NOMO-1 treated with DMSO at 0.1 percent for 48 hours (cell line): ENCODE measurements at regions not wholly inside any gene's neighbourhood (a gene's known extent, or its start where the extent isn't known, plus 50 kb on each side); places are given as distances from the start of the nearest gene placed in this dataset.
"Not testable (repeated sequence)": the region's sequence is repeated elsewhere in the genome, so short reads cannot be mapped to it uniquely, and the experiment has no call there.

Source experiments
- DNase-seq: peaks from one replicate; lab custom pipeline; 2025; ENCODE audit not compliant: unreplicated experiment; lab: John Stamatoyannopoulos, UW

- no peak for DNase-seq
These were observed 1235.3 kb upstream of the ZEB2 start for GRCh38 chr2:145755019-145755837.

GRCh38 chr2:145753966-145754365 is 1234.0 kb upstream of the ZEB2 start:
- DNase-seq: no peak

- DNase-seq: no peak
These were observed 1233.2 kb upstream of the ZEB2 start for GRCh38 chr2:145753041-145753608.

GRCh38 chr2:145752091-145752806 is 1232.3 kb upstream of the ZEB2 start:
- DNase-seq: peak; percentile 86

- DNase-seq: peak; percentile 94
These were observed 1231.7 kb upstream of the ZEB2 start for GRCh38 chr2:145751629-145752028.

- no peak for DNase-seq
These were observed 1231.2 kb upstream of the ZEB2 start for GRCh38 chr2:145751155-145751554.

GRCh38 chr2:145750612-145751011 is 1230.7 kb upstream of the ZEB2 start:
- DNase-seq: no peak

GRCh38 chr2:145750144-145750543 is 1230.2 kb upstream of the ZEB2 start:
- no peak for DNase-seq

GRCh38 chr2:145749556-145749955 is 1229.6 kb upstream of the ZEB2 start:
- no peak for DNase-seq

- DNase-seq: no peak
These were observed 1229.0 kb upstream of the ZEB2 start for GRCh38 chr2:145748927-145749326.

- DNase-seq: no peak
These were observed 1227.8 kb upstream of the ZEB2 start for GRCh38 chr2:145747715-145748114.

- DNase-seq: not testable (repeated sequence)
These were observed 1225.4 kb upstream of the ZEB2 start for GRCh38 chr2:145745387-145745721.

GRCh38 chr2:145744541-145745386 is 1224.8 kb upstream of the ZEB2 start:
- DNase-seq: peak; percentile 51

- DNase-seq: peak; percentile 60
These were observed 1223.1 kb upstream of the ZEB2 start for GRCh38 chr2:145743011-145743410.

GRCh38 chr2:145741636-145742035 is 1221.7 kb upstream of the ZEB2 start:
- DNase-seq: no peak

- no peak for DNase-seq
These were observed 1221.3 kb upstream of the ZEB2 start for GRCh38 chr2:145741181-145741580.

- no peak for DNase-seq
These were observed 1220.4 kb upstream of the ZEB2 start for GRCh38 chr2:145740302-145740701.

GRCh38 chr2:145739681-145740080 is 1219.8 kb upstream of the ZEB2 start:
- DNase-seq: no peak

- no peak for DNase-seq
These were observed 1217.0 kb upstream of the ZEB2 start for GRCh38 chr2:145736871-145737270.

GRCh38 chr2:145731467-145731866 is 1211.5 kb upstream of the ZEB2 start:
- DNase-seq: no peak
